Mesenchymal stem cell (in vitro differentiated cells and primary cell): ENCODE measurements at regions not wholly inside any gene's neighbourhood (a gene's known extent, or its start where the extent isn't known, plus 50 kb on each side); places are given as distances from the start of the nearest gene placed in this dataset.

Source experiments
- DNase-seq: peaks from one replicate; pipeline ENCODE4 v3.0.0-alpha.2; 2013
- H2AFZ ChIP-seq: one replicate; pipeline ENCODE4 v1.6.1; 2013; ENCODE audit warnings: low read depth, mild to moderate bottlenecking, control low read depth, inconsistent platforms, low read length, moderate library complexity
- H2AK5ac ChIP-seq: 2 replicates; pipeline ENCODE4 v1.6.1; 2013; ENCODE audit warnings: low read length, moderate library complexity, mild to moderate bottlenecking, inconsistent platforms; ENCODE audit not compliant: severe bottlenecking
- H2BK120ac ChIP-seq: one replicate; pipeline ENCODE4 v1.6.1; 2013; ENCODE audit warnings: low read depth, mild to moderate bottlenecking, inconsistent platforms, low read length, moderate library complexity
- H2BK12ac ChIP-seq, 2 experiments: one replicate each; pipeline ENCODE4 v1.6.1; 2013; ENCODE audit warnings: inconsistent platforms in 2 of 2, low read length in 2 of 2, mild to moderate bottlenecking in 2 of 2, moderate library complexity in 2 of 2, control low read depth in 1 of 2
- H2BK15ac ChIP-seq: one replicate; pipeline ENCODE4 v1.6.1; 2013; ENCODE audit warnings: mild to moderate bottlenecking, low read depth, inconsistent platforms; ENCODE audit not compliant: poor library complexity, severe bottlenecking
- H2BK5ac ChIP-seq: 2 replicates; pipeline ENCODE4 v1.6.1; 2013; ENCODE audit warnings: low read depth, mild to moderate bottlenecking, low read length, control low read depth, inconsistent platforms; ENCODE audit not compliant: poor library complexity, severe bottlenecking
- H3K14ac ChIP-seq, 2 experiments: one replicate each; pipeline ENCODE4 v1.6.1; 2013; ENCODE audit warnings: inconsistent platforms in 2 of 2, low read length in 2 of 2, control low read depth in 1 of 2, mild to moderate bottlenecking in 1 of 2, moderate library complexity in 1 of 2
- H3K18ac ChIP-seq, 2 experiments: one replicate each; pipeline ENCODE4 v1.6.1; 2013; ENCODE audit warnings: inconsistent platforms in 2 of 2, low read length in 2 of 2, control low read depth in 1 of 2, low read depth in 1 of 2, mild to moderate bottlenecking in 1 of 2
- H3K23ac ChIP-seq, 2 experiments: one replicate each; pipeline ENCODE4 v1.6.1; 2013; ENCODE audit warnings: inconsistent platforms in 2 of 2, low read length in 2 of 2, mild to moderate bottlenecking in 2 of 2, moderate library complexity in 2 of 2, control low read depth in 1 of 2
- H3K27ac ChIP-seq: 2 replicates; pipeline ENCODE4 v1.5.1; 2013; ENCODE audit warnings: mild to moderate bottlenecking, moderate library complexity, low read length, control low read depth, inconsistent platforms; ENCODE audit not compliant: poor library complexity, severe bottlenecking
- H3K27me3 ChIP-seq, 2 experiments: 2 replicates each; pipeline versions ENCODE4 v1.6.1 to v1.7.0; 2013; ENCODE audit warnings: low read length in 2 of 2, mild to moderate bottlenecking in 2 of 2, moderate library complexity in 2 of 2, control low read depth in 1 of 2, inconsistent platforms in 1 of 2; ENCODE audit not compliant: control insufficient read depth in 1 of 2, insufficient read depth in 1 of 2
- H3K36me3 ChIP-seq, 2 experiments: 2 replicates each; pipeline versions ENCODE4 v1.6.1 to v1.7.0; 2013; ENCODE audit warnings: low read length in 2 of 2, control low read depth in 1 of 2, inconsistent platforms in 1 of 2, low read depth in 1 of 2, mild to moderate bottlenecking in 1 of 2; ENCODE audit not compliant: insufficient read depth in 2 of 2, control insufficient read depth in 1 of 2
- H3K4ac ChIP-seq, 2 experiments: one replicate each; pipeline ENCODE4 v1.6.1; 2013; ENCODE audit warnings: inconsistent platforms in 2 of 2, low read length in 2 of 2, mild to moderate bottlenecking in 2 of 2, moderate library complexity in 2 of 2, control low read depth in 1 of 2, low read depth in 1 of 2
- H3K4me1 ChIP-seq: 2 replicates; pipeline ENCODE4 v1.6.1; 2013; ENCODE audit warnings: low read depth, low read length, control low read depth; ENCODE audit not compliant: control insufficient read depth, insufficient read depth
- H3K4me2 ChIP-seq: 2 replicates; pipeline ENCODE4 v1.6.1; 2013; ENCODE audit warnings: low read length, mild to moderate bottlenecking, inconsistent platforms; ENCODE audit not compliant: poor library complexity, severe bottlenecking
- H3K4me3 ChIP-seq, 2 experiments: 2 replicates each; pipeline versions ENCODE4 v1.5.1 to v1.7.0; 2013; ENCODE audit warnings: low read length in 2 of 2, mild to moderate bottlenecking in 2 of 2, control low read depth in 1 of 2, low read depth in 1 of 2; ENCODE audit not compliant: insufficient read depth in 1 of 2
- H3K79me1 ChIP-seq: replicated peaks from 2 replicates; pipeline ENCODE4 v1.6.1; 2013; ENCODE audit warnings: mild to moderate bottlenecking, control low read depth, low read length, inconsistent platforms; ENCODE audit not compliant: poor library complexity, severe bottlenecking
- H3K9ac ChIP-seq: 2 replicates; pipeline ENCODE4 v1.7.0; 2013; ENCODE audit warnings: mild to moderate bottlenecking, low read length, moderate library complexity
- H3K9me3 ChIP-seq: 2 replicates; pipeline ENCODE4 v1.7.0; 2013; ENCODE audit warnings: mild to moderate bottlenecking, low read length; ENCODE audit not compliant: control insufficient read depth
- H4K8ac ChIP-seq: one replicate; pipeline ENCODE4 v1.6.1; 2013; ENCODE audit warnings: inconsistent platforms, mild to moderate bottlenecking, low read length, moderate library complexity
- H4K91ac ChIP-seq: one replicate; pipeline ENCODE4 v1.6.1; 2013; ENCODE audit warnings: mild to moderate bottlenecking, low read length, inconsistent platforms
- WGBS: methylation state at CpG from one replicate; pipeline ENCODE4 v1.1.7; 2013; ENCODE audit warnings: mixed read lengths; 5-methylcytosine and 5-hydroxymethylcytosine counted together

- no peak overlapping the region for H2BK15ac ChIP-seq
- no peak overlapping the region for H2AFZ ChIP-seq
- no peak overlapping the region for H3K4me2 ChIP-seq
- H4K8ac ChIP-seq, result no peak overlapping the region
- no peak overlapping the region for H3K9ac ChIP-seq
- no peak overlapping the region for H2BK120ac ChIP-seq
- H2AK5ac ChIP-seq, result no peak overlapping the region
- WGBS, result 100% methylated on average over 1 of the region's 1 CpG
- H3K4me1 ChIP-seq, result peaks cover 10% of the 10 kb centered on the region
- H3K9me3 ChIP-seq, result peaks cover 9% of the 10 kb centered on the region
- H4K91ac ChIP-seq, result no peak overlapping the region
- no peak for DNase-seq
- H2BK5ac ChIP-seq, result no peak overlapping the region
- H2BK12ac ChIP-seq, result no peak overlapping the region
- no peaks in the 10 kb centered on the region for H3K36me3 ChIP-seq
- no peak overlapping the region for H3K4me3 ChIP-seq
- H3K23ac ChIP-seq, result no peak overlapping the region
- H3K79me1 ChIP-seq, result no peaks in the 10 kb centered on the region
- no peaks in the 10 kb centered on the region for H3K27me3 ChIP-seq
- H3K14ac ChIP-seq, result no peak overlapping the region
- H3K4ac ChIP-seq, result no peak overlapping the region
- no peak overlapping the region for H3K27ac ChIP-seq
- H3K18ac ChIP-seq, result peak overlapping the region in 1 of 2 experiments; percentile 29
Measured at GRCh38 chr1:184294101-184294500, 92.7 kb upstream of the C1orf21 start.

DNA sequence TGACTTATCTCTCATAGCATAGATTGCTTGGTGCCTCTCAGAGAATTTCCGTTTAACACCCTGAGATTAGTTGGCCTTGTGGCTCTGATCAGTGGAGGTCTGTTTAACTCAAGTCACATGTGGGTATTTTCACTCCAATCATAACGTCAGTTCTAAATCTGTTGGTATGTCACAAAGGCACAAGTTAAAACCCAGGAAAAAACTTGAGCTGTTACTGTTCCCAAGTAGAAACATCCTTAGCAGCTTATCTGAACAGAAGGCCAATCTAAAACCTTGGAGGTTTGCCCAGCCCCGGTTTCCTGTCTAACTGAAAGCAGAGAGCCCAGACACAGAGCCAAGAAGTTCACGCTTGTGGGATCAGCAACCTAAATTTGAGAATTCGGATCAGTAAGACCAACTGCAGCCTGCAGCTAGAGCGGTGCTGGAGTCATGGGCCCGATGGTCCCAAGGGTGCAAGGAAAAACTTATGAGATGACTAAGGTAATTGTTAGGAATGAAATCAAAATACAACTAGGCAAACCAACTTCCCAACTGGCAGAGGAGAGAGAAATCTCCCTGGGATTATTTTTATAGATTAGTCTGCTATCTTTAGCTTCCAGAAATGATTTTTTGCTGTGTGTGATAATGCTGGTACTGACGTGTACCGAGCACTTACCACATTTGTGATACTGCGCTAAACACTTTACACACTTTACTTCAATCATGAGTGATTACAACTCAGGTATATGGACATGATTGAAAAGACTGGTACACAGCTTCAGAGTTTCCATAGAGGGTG lies 90.2 kb upstream of the C1orf21 start:
- H3K9ac ChIP-seq, result peak overlapping the region; percentile 84
- no peak overlapping the region for H2AFZ ChIP-seq
- H2BK12ac ChIP-seq, result peak overlapping the region; percentile 2 to 80
- H3K4me1 ChIP-seq, result peaks cover 11% of the 10 kb centered on the region
- no peak overlapping the region for H3K14ac ChIP-seq
- no peaks in the 10 kb centered on the region for H3K27me3 ChIP-seq
- no peak overlapping the region for H2BK5ac ChIP-seq
- H4K8ac ChIP-seq, result no peak overlapping the region
- WGBS, result 38% methylated on average over 7 of the region's 10 CpGs
- DNase-seq, result peak; percentile 92
- H2BK15ac ChIP-seq, result no peak overlapping the region
- no peak overlapping the region for H3K4me2 ChIP-seq
- peak overlapping the region; percentile 1 for H2BK120ac ChIP-seq
- H3K18ac ChIP-seq, result peak overlapping the region; percentile 23 to 88
- H2AK5ac ChIP-seq, result no peak overlapping the region
- H3K36me3 ChIP-seq, result no peaks in the 10 kb centered on the region
- no peak overlapping the region for H4K91ac ChIP-seq
- H3K4me3 ChIP-seq, result peak overlapping the region in 1 of 2 experiments; percentile 43
- peak overlapping the region in 1 of 2 experiments; percentile 60 for H3K4ac ChIP-seq
- no peaks in the 10 kb centered on the region for H3K79me1 ChIP-seq
- H3K27ac ChIP-seq, result no peak overlapping the region
- H3K9me3 ChIP-seq, result peaks cover 5% of the 10 kb centered on the region
- H3K23ac ChIP-seq, result no peak overlapping the region

GRCh38 chr1:184297244-184297750 lies 89.5 kb upstream of the C1orf21 start:
- Histone ChIP-seq H3K4me1 (peaks cover 11% of the 10 kb centered on the region), H2BK12ac (peak overlapping the region; percentile 51 to 82), H3K4ac (peak overlapping the region in 1 of 2 experiments; percentile 60), H3K4me2 (no peak overlapping the region), H3K27ac (no peak overlapping the region), H3K14ac (no peak overlapping the region), H3K79me1 (no peaks in the 10 kb centered on the region), H2BK5ac (no peak overlapping the region), H3K18ac (peak overlapping the region; percentile 23 to 88), H3K36me3 (no peaks in the 10 kb centered on the region), H2AK5ac (no peak overlapping the region), H2AFZ (no peak overlapping the region), H3K9ac (peak overlapping the region; percentile 84), H3K27me3 (no peaks in the 10 kb centered on the region), H4K8ac (no peak overlapping the region), H3K9me3 (peaks cover 5% of the 10 kb centered on the region), H4K91ac (no peak overlapping the region), H2BK120ac (peak overlapping the region; percentile 1), H3K23ac (no peak overlapping the region), H3K4me3 (peak overlapping the region in 1 of 2 experiments; percentile 43), H2BK15ac (peak overlapping the region; percentile 60)
- DNase-seq, result no peak
- 95% methylated on average over 3 of the region's 3 CpGs for WGBS
